HG02884 (cell line): ENCODE measurements at regions not wholly inside any gene's neighbourhood (a gene's known extent, or its start where the extent isn't known, plus 50 kb on each side); places are given as distances from the start of the nearest gene placed in this dataset.

Experiments
- ATAC-seq: cut with Tn5 transposase; IDR thresholded peaks from one replicate; pipeline ENCODE4 v1.9.1; 2021; ENCODE audit warnings: mild to moderate bottlenecking, moderate library complexity; ENCODE audit not compliant: unreplicated experiment

GRCh38 chr4:111812760-111813159 is 332.5 kb upstream of the FAM241A start:
- no peak for ATAC-seq

DNA sequence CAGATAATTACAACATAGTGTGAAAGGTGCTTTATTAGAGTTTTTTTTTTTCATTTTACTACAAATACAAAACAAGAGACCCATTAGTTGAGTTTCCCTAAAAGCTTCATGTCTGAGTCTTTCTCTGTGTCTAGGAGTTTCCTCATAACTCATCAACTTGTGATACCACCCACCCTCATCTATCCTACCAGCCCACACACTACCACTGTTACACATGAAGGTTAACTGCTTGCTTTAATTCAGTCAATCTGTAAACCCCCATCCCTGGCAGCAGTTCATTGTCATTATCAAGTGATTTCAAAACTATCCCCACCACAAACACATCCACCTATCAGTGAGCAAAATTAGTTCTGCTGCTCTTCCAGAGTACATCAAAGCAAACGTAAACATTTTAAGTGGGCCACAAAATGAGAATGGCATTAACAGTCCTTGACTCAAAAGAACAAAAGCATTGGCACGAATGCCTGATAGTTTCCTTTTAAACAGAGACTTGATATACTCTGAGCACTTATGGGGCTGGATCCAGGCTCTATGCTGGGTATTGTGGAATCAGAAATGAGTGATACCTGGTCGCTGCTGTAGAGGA is 331.6 kb upstream of the FAM241A start:
- ATAC-seq = peak; percentile 53

GRCh38 chr4:111814961-111815360 is 330.3 kb upstream of the FAM241A start:
- ATAC-seq = no peak

- ATAC-seq = no peak
These were observed 323.9 kb upstream of the FAM241A start for GRCh38 chr4:111821342-111821741.

DNA sequence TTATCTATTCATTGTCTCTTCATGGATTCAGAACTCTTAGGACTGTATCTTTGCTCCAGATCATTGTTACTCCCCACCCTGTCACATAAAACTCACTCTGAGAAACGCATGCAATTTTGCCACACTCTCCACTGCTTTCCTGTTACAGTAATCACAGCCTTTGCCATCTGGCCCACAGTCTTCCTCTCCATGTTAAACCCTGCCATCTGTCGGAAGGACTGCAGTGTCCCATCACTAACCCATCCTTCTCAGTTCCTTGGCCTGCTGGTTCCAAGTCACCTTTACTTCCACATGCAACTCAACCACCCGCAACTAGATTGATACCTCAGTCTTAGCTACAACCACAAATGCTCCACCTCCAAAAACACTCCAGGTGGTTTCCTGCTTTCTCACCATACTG is 308.7 kb upstream of the FAM241A start:
- no peak for ATAC-seq

DNA sequence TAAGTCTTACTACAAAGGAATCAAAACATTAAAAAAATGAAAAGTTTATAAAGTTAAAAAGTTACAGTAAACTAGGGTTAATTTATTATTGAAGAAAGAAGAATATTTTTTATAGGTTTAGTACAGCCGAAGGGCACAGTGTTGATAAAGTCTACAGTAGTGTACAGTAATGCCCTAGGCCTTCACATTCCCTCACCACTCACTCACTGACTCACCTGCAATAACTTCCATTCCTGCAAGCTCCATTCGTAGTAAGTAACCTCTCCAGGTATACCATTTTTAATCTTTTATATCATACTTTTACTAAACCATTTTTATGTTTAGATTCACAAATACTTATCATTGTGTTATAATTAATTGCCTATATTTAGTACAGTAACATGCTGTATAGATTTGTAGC is 307.5 kb upstream of the FAM241A start:
- ATAC-seq = no peak

DNA sequence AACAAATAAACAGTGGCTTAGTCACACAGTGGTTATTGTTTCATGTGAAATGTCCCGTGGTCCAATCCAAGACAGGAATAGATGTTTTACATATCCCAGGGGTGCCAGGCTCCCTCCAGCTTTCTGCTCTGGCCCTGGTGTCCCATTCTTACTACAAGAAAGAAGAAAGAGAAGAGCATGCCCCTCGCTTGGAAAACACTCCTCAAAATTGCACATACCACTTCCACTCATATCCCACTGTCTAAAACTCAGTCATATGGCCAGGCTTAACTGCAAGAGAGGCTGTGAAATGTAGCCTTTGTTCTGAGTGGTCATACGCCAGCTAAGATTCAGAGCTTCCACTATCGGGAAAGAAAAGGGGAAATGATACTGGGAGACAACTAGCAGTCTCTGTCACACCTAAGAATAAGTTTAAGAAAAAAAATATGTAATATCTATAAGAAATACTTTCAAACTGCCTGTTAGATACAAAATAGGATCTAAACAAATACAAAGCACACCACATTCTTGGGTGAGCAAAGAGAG is 306.8 kb upstream of the FAM241A start:
- ATAC-seq = peak; percentile 79

DNA sequence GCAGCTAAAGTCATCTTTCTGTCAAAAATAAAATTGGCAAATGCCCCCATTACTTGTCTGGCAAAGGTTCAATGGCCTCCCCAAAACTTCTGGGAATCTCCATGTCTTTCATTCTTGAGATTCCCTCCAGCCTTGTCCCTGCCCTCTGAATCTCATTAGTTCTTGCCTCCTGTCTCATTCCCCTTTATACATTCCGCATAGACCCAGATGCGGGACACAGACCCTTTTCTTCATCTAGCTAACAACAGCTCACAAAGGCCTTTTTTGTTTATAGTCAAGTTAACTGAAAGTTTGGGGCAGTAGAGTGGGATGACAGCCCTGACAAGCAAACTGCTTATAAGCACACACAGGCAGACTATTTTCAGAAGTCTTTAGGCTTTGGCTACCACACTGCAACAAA is 306.1 kb upstream of the FAM241A start:
- ATAC-seq = no peak

DNA sequence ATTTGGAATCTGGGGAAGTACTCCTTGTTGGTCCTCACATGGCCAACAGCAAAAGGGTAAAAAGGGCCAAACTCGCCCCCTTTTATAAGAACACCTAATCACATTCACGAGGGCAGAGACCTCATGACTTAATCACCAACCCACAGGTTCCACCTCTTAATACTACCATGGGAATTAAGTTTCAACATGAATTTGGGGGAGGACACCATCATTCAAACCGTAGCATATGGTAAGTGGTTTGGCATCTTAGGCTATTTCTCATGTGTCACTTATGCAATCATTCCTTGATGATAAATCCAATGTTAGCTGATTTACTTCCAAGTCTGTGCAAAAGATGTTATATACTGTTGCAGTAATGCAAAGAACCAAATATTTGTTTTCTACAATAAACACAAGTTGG is 302.9 kb upstream of the FAM241A start:
- ATAC-seq = no peak

GRCh38 chr4:111847296-111848008 is 297.8 kb upstream of the FAM241A start:
- peak; percentile 58 for ATAC-seq

GRCh38 chr4:111849746-111850284 is 295.4 kb upstream of the FAM241A start:
- ATAC-seq = no peak

GRCh38 chr4:111854494-111855087 is 290.7 kb upstream of the FAM241A start:
- ATAC-seq = peak; percentile 76

DNA sequence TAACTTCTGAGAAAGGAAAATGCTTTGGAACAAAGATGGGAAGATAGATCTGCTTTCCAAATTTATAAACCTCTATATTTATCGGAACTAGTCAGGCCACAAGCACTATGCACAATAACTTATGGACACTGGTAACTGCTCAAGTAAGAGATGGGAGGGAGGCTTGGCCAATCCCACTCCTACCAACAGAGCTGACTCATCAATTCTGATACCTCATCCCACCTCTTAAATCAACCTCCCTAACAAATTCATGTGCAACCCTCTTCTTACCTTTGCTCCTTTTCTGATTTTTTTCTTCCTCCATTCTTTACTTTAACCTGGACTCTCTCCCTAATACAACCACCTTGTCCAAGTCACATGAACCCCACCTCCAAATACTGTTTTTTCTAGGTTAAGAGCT is 289.9 kb upstream of the FAM241A start:
- ATAC-seq = no peak

GRCh38 chr4:111864066-111864465 is 281.2 kb upstream of the FAM241A start:
- ATAC-seq = no peak

GRCh38 chr4:111869339-111869738 is 275.9 kb upstream of the FAM241A start:
- no peak for ATAC-seq

DNA sequence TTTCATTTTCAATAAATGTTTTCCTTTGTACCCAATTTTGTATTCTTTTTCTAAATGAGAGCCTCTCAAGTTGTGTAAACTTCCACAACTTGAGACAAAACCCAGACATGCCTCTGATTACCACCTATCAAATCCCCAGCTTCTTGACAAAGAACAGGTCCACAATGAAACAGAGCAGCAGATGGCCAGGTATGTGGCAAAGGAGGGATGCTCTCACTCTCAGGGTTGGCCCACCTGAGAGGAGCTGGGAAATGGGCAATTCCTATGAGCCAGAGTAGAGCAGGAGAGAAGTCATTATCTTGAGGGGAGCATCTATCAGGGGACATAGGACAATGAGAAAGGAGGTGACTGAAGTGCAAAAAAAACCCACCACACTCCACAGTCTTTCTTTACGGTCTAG is 273.5 kb upstream of the FAM241A start:
- ATAC-seq = no peak

DNA sequence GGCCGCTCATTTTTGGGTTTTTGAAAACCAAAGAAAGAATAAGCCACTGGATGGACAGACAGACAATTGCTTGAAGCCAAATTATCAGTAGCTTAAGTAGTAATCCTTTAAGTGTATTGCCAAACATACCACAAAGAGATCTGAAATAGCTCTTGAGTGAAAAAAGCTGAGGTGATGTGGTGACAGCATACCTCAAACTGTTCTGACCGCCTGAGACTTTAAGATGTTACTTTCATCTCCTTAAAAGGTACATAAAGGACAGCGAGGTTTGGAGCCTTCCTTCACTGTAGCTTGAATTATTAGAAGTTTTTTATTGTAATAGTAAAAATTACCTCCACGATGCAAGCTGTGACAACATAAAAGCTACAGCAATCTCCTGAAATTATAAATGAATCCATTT is 271.5 kb upstream of the FAM241A start:
- ATAC-seq = no peak

DNA sequence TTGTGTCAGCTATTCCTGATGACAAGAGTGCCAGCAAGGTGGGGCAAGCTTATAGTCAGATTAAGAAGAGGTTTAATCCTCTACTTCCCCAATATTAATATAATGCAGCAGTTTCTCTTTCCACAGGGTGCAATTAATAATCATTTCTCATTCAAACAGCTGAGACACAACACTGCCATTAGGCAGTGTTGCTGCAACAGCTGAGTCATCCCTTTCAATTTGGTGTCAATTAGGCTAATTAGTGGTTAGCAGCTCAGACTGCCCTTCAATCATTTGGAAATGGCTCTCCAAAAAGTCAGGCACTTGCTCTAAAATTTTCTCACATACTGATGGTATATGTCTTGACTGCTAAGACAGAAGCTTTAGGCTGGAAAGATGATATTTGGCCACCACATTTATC is 265.7 kb upstream of the FAM241A start:
- ATAC-seq = no peak

- no peak for ATAC-seq
These were observed 265.1 kb upstream of the FAM241A start for GRCh38 chr4:111880116-111880515.

DNA sequence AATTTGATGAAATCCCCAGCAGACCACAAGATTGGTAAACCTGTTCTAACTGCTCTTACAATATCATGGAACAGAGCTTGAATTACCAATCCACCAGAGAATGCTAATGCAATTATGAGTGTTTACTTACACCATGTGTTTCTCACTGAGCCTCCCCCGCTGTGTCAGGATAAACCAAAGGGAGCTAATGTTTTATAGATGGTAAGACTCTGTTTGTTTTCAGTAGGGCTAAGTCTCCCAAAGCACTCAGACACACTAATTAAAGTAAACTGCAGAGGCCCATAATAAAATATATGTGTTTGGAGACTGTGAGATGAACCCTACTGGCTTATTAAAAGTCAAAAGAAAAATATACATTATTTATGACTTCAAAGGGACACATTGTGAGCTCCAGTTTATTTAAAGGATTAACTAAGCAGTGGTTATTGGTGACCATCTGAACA is 261.7 kb upstream of the FAM241A start:
- ATAC-seq = no peak

DNA sequence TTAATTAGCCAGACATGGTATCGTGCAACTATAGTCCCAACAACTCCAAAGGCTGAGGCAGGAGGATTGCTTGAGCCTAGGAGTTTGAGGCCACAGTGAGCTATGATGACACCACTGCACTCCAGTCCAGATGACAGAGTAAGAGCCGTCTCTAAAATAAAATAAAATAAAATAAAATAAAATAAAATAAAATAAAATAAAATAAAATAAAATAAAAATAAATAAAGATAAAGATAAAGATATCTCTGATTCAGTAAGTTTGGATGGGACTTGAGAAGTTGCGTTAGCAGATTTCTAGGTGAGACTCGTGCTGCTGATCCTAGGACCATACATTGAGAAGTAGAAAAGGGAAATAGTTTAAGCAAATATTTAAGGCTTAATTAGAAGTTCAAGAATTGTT is 254.8 kb upstream of the FAM241A start:
- ATAC-seq = no peak

- ATAC-seq = peak; percentile 90
These were observed 239.7 kb upstream of the FAM241A start for GRCh38 chr4:111905511-111905910.
